HG03280 (cell line): ENCODE measurements at regions not wholly inside any gene's neighbourhood (a gene's known extent, or its start where the extent isn't known, plus 50 kb on each side); places are given as distances from the start of the nearest gene placed in this dataset.

Experiments
- ATAC-seq: cut with Tn5 transposase; IDR thresholded peaks from one replicate; pipeline ENCODE4 v1.9.1; 2021; ENCODE audit warnings: mild to moderate bottlenecking, moderate library complexity; ENCODE audit not compliant: unreplicated experiment

- ATAC-seq = no peak
Observed at GRCh38 chr2:58959996-58960395, 718.9 kb upstream of the FANCL start.

- ATAC-seq = no peak
Observed at GRCh38 chr2:58957188-58957840, 716.2 kb upstream of the FANCL start.

- ATAC-seq = no peak
Observed at GRCh38 chr2:58954880-58955385, 713.8 kb upstream of the FANCL start.

DNA sequence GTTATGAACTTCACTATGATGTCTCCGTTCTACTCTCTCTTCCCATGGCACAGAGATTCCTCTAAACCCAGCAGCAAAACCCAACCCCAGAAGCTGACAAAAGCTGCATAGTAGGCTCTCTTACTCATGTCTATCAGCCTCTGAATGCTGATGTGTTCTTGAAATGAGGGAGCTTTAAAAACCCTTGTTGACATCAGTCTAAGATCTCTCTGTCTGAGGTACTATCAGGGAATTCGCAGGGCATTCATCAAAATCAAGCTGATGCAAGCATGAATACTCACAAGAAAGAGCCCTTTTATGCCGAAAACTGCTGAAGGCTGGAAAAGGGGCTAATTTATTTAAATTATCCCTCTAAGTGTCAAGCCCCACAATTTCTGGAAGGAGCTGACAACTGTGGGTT lies 710.6 kb upstream of the FANCL start:
- no peak for ATAC-seq

DNA sequence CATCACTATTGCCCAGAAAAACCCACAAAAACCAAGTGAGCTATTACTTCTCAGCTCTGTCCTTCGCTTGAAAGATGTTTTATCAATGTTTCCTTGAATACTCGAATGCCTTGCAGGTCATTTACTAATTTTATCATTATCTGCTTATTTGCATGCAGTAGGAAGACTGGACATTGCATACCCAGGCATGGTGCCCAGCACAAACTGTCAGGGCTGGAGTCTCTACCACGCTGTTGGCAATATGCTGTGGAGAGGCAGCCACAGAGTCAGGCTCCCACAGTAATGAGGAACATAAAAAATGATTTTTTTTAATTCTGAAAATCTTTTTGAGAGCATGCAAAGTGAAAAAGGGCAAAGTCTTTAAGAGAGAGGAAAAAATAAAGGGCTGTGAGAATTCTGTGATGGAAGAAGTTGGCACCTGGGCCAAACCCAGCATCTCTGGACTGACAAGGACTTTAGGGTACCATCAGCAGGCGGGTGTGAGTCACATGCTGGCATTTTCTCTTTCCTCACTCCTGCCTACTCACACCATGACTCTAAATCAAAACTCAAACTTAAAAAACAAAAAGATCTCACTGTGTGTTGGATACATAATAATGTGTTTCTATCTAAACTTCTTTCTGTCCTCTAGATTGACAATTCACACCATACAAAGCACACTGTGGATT lies 709.8 kb upstream of the FANCL start:
- no peak for ATAC-seq

DNA sequence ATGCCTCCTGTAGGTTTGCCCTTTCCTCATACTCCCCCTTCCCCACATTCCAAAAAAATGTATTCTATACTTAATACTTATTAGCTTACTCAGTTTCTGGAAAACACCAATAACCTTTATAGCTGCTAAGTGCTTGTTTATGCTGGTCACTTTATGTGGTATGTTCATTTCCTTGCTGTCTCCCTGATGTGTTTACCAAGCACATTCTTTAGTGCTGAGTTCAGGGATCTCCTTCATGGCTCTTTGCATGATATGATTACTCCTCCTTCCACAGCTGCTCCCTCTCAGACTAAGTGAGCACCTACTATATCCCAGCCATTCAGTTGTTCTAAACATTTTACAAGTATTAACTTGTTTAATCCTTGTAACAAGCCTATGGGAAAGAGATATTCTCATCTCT lies 698.3 kb upstream of the FANCL start:
- no peak for ATAC-seq

DNA sequence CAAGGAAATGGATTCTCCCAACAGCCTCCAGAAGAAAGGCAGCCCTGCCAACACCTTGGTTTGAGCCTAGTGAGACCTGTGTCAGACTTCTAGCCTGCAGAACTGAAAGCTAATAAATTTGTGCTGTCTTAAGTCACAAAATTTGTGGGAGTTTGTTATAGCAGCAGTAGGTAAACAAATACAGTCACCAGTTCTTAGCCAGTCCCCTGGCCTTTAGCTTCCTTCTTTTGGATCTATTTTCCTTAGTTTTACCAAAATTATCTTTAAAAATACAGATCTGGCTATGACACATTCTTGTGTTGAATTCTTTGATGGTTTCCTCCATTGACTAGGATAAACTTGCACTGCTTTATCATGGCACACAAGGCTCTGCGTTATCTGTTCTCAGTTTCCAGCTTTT lies 697.9 kb upstream of the FANCL start:
- ATAC-seq = no peak

DNA sequence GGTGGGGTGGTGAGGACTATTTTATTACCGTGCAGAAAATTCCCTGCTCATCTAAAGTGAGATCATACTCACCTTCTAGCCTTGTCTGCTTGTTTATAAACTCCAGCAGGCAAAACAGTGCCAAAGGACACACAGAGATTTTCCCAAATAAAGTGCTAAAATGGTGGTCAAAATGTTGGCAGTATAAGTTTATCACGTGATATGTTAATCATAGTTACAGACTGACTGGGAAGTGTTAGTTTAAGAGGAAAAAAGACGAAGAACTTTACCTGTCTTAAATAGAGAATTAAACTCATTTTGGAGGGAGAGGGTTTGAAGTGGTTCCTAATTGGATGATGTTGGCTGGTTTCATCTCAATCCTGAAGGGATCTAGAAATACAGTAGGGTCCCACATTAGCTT lies 691.7 kb upstream of the FANCL start:
- no peak for ATAC-seq

GRCh38 chr2:58930537-58930936 lies 689.4 kb upstream of the FANCL start:
- no peak for ATAC-seq

DNA sequence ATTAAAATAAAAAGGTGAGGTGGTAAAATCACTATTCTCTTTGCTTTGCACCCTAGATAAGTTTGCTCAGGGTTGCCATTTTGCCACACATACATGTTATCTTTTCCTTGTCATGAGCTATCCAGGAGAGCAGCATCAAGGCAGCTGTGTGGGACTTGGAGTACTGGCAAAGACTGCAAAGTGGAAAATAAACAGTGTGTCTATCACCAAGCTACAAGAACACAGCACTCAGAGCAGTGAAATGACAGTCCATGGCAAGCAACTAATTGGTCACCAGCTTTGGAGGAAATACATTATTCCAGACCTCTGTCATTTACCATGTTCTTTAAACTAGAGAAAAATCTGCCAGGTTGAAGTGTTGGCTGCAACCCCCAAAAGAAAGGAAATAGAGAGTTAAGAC lies 687.8 kb upstream of the FANCL start:
- no peak for ATAC-seq

GRCh38 chr2:58928391-58928790 lies 687.3 kb upstream of the FANCL start:
- ATAC-seq = no peak

- no peak for ATAC-seq
Observed at GRCh38 chr2:58926112-58926511, 685.0 kb upstream of the FANCL start.

- ATAC-seq = no peak
Observed at GRCh38 chr2:58925676-58926081, 684.6 kb upstream of the FANCL start.

DNA sequence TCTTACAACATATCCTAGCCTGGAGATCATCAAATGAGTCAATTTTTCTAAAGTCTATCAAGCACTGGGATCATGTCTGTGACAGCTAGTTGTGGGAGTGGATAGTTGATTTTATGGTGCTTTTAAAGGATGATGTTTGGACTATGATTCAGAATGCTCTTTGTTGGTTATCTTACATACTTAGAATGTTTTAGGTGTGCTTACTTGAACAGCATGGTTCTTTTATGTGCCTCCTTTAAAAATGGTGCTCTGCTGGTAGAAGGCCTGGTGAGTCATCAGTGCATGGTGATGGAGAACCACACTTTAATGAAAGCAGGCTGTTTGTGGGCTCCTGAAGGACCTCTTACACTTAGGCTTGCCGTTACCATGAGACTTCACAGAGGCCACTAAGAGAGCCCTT lies 682.7 kb upstream of the FANCL start:
- no peak for ATAC-seq

GRCh38 chr2:58922245-58922644 lies 681.1 kb upstream of the FANCL start:
- no peak for ATAC-seq

DNA sequence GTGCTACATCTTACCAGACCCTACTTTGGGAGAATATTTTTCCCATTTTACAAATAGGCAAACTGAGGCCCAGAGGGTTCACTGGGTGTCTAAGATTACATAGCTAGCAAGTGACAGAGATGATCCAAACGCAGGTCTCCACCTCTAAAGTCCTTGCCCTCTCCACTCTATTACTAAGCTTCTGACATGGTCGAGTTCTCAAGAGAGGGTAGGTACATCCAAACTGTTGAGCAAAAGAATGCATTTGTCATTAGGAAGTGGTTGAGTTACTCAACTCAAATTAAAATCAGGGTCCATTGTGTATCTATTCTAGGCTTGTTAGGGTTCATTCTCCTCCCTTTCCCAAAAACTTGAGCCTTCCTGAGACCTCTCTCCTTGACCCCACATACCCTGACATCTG lies 680.6 kb upstream of the FANCL start:
- ATAC-seq = no peak

- ATAC-seq = no peak
Observed at GRCh38 chr2:58920001-58920400, 678.9 kb upstream of the FANCL start.

DNA sequence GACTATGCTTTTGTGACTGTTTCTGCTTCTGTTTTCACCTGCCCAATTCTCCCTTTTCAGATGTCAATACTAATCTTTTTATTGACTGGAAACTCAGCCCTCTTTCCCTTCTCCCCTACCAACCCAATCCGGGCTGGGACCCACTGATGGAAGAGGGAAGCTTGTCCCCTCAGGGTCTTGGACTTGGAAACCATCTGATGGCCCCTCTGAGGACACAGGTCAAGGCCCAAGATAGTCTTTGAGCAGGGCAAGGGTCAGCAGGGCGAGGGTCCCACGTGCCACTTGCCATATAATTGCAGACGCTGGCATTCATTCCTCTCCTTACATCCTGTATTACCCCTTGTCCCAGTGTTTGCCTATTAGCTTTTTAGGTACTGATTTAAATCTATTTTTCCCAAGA lies 678.2 kb upstream of the FANCL start:
- no peak for ATAC-seq

DNA sequence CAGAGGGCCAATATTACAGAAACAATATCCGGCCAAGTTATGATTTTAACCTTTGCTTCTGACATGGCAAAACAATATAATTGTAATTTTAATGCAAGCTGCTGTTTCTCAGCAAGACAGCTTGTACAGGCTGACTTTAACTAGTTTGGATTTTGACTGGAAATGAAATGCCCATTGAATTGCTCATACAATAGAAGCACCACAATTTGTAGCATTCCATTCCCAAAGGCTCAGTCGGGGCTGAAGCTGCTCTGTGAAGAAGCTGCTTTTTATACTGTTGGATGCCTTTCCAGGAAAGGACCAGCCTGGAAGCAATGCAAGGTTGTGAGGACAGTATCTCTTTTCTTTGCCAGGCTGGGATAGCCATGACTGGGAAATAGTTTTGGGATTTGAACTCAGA lies 677.0 kb upstream of the FANCL start:
- ATAC-seq = no peak

GRCh38 chr2:58917596-58917995 lies 676.5 kb upstream of the FANCL start:
- ATAC-seq = no peak

GRCh38 chr2:58916063-58916462 lies 674.9 kb upstream of the FANCL start:
- no peak for ATAC-seq

DNA sequence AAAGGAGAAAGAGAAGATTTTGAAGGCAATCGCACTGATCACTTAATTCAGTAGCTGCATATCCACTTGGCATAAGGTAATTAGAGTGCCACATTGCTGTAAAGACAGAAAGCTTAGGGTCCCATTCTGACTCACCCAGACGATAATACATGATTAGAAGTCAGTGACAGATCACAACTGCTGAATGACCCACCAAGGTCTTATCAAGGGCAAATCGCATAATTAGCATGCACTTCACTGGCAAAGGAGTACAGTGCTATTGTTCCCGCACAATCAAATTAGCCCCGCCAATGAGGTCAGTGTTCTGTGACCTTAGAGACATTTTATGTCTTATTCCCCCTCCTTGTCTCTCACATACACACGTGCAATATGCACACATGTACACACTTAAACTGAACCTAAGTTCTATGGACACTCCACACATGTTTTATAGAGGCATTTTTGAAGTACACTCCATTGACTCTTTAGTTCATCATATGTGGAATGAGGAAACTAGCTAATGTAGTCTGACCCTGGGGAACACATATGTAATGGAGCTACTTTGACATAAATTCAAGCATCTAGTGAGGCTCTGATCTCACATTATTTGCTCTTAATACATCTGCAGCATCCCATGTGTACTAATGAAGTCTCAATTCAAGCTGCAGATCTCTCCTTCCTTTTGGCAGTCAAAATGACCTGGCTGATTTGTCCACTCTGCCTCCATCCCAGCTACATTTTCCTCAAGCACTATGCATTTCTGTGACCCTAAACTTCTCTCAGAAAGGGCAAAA lies 673.8 kb upstream of the FANCL start:
- ATAC-seq = no peak
